GM23338 (cell line): ENCODE measurements at regions not wholly inside any gene's neighbourhood (a gene's known extent, or its start where the extent isn't known, plus 50 kb on each side); places are given as distances from the start of the nearest gene placed in this dataset.

Source experiments
- ATAC-seq: fragments of 200-7000 bp; cut with Tn5 transposase; 3 replicates; pipeline ENCODE4 v1.9.1; 2020
- DNase-seq: peaks from one replicate; pipeline ENCODE4 v3.0.0-alpha.2; 2015; ENCODE audit warnings: low spot score
- H2AFZ ChIP-seq: fragments of 200-600 bp; sonication (generic); 2 replicates; pipeline ENCODE4 v1.8.0; 2016; ENCODE audit warnings: antibody characterized with exemption, mild to moderate bottlenecking, moderate library complexity
- H3F3A ChIP-seq: fragments of 200-600 bp; sonication (generic); replicated peaks from 2 replicates; pipeline ENCODE4 v1.8.0; 2017; ENCODE audit warnings: antibody characterized with exemption, mixed run types, low read depth
- H3K27ac ChIP-seq: fragments of 200-600 bp; sonication (generic); 2 replicates; pipeline ENCODE4 v1.6.1; 2016; ENCODE audit warnings: low read depth
- H3K27me3 ChIP-seq: fragments of 200-600 bp; sonication (generic); 2 replicates; pipeline ENCODE4 v1.8.0; 2016; ENCODE audit warnings: mild to moderate bottlenecking, mixed run types, moderate library complexity; ENCODE audit not compliant: insufficient read depth
- H3K36me3 ChIP-seq: fragments of 200-600 bp; sonication (generic); 2 replicates; pipeline ENCODE4 v1.8.0; 2016; ENCODE audit warnings: mild to moderate bottlenecking; ENCODE audit not compliant: insufficient read depth
- H3K4me1 ChIP-seq: fragments of 200-600 bp; sonication (generic); 2 replicates; pipeline ENCODE4 v1.8.0; 2016; ENCODE audit warnings: mild to moderate bottlenecking, moderate library complexity; ENCODE audit not compliant: insufficient read depth
- H3K4me2 ChIP-seq: fragments of 200-600 bp; sonication (generic); 2 replicates; pipeline ENCODE4 v1.7.1; 2017; ENCODE audit warnings: mixed run types
- H3K4me3 ChIP-seq: fragments of 200-600 bp; sonication (generic); 2 replicates; pipeline ENCODE4 v1.6.1; 2016; ENCODE audit warnings: mixed run types
- H3K79me2 ChIP-seq: fragments of 200-600 bp; sonication (generic); replicated peaks from 2 replicates; pipeline ENCODE4 v1.8.0; 2017; ENCODE audit warnings: mild to moderate bottlenecking; ENCODE audit not compliant: insufficient read depth
- H3K9me2 ChIP-seq: fragments of 200-600 bp; sonication (generic); 2 replicates; pipeline ENCODE4 v1.8.0; 2017; ENCODE audit not compliant: insufficient read depth
- H4K20me1 ChIP-seq: fragments of 200-600 bp; sonication (generic); replicated peaks from 2 replicates; pipeline ENCODE4 v1.8.0; 2017; ENCODE audit warnings: mild to moderate bottlenecking; ENCODE audit not compliant: insufficient read depth
- H3K27ac Mint-ChIP-seq: 2 replicates; pipeline ENCODE4 v1.8.0; 2020; ENCODE audit warnings: inconsistent platforms, mild to moderate bottlenecking, moderate library complexity, mixed read lengths
- H3K27me3 Mint-ChIP-seq: 3 replicates; pipeline ENCODE4 v1.8.0; 2022; ENCODE audit warnings: low read depth, mild to moderate bottlenecking, moderate library complexity, mixed read lengths, inconsistent platforms; ENCODE audit not compliant: insufficient read depth, poor library complexity
- H3K36me3 Mint-ChIP-seq: 3 replicates; pipeline ENCODE4 v1.8.0; 2021; ENCODE audit warnings: low read depth, mild to moderate bottlenecking, inconsistent platforms, moderate library complexity, mixed read lengths
- H3K4me1 Mint-ChIP-seq: 3 replicates; pipeline ENCODE4 v1.8.0; 2020; ENCODE audit warnings: mild to moderate bottlenecking, inconsistent platforms, mixed read lengths
- H3K4me3 Mint-ChIP-seq: 3 replicates; pipeline ENCODE4 v1.8.0; 2021; ENCODE audit warnings: moderate library complexity, mild to moderate bottlenecking, inconsistent platforms, mixed read lengths
- H3K9me3 Mint-ChIP-seq: 3 replicates; pipeline ENCODE4 v1.8.0; 2020; ENCODE audit warnings: moderate library complexity, mild to moderate bottlenecking, inconsistent platforms, mixed read lengths
- CREB1 ChIP-seq: fragments of 250-450 bp; sonication (Bioruptor Pico); IDR thresholded peaks from 2 replicates; pipeline ENCODE4 v1.5.0; 2020; ENCODE audit warnings: low read depth, mild to moderate bottlenecking, moderate library complexity
- EZH2 ChIP-seq: fragments of 200-600 bp; sonication (generic); IDR thresholded peaks from one replicate; pipeline ENCODE4 v1.8.0; 2017; ENCODE audit warnings: antibody characterized with exemption, mild to moderate bottlenecking, low read depth; ENCODE audit not compliant: unreplicated experiment
- EZH2phosphoT487 ChIP-seq: fragments of 200-600 bp; sonication (generic); IDR thresholded peaks from one replicate; pipeline ENCODE4 v1.8.1; 2018; ENCODE audit warnings: antibody characterized with exemption; ENCODE audit not compliant: unreplicated experiment
- JUNB ChIP-seq: IDR thresholded peaks from one replicate; pipeline ENCODE4 v1.6.1; 2016; ENCODE audit warnings: antibody characterized with exemption; ENCODE audit not compliant: unreplicated experiment
- NANOG ChIP-seq: IDR thresholded peaks from 2 replicates; pipeline ENCODE4 v1.6.1; 2016; ENCODE audit warnings: antibody characterized with exemption, borderline replicate concordance
- POLR2AphosphoS5 ChIP-seq: IDR thresholded peaks from 2 replicates; pipeline ENCODE4 v1.6.1; 2016; ENCODE audit warnings: antibody characterized with exemption, low read depth
- ZNF114 ChIP-seq: fragments of 250-450 bp; sonication (Bioruptor Pico); IDR thresholded peaks from 2 replicates; pipeline ENCODE4 v1.5.0; 2020; ENCODE audit warnings: mild to moderate bottlenecking, moderate library complexity
- ZNF331 ChIP-seq: fragments of 250-450 bp; sonication (Bioruptor Pico); IDR thresholded peaks from 2 replicates; pipeline ENCODE4 v1.5.0; 2020; ENCODE audit warnings: low read depth, mild to moderate bottlenecking, moderate library complexity
- ZNF462 ChIP-seq: fragments of 250-450 bp; sonication (Bioruptor Pico); IDR thresholded peaks from 2 replicates; pipeline ENCODE4 v1.5.0; 2020; ENCODE audit warnings: mild to moderate bottlenecking, moderate library complexity
- TF ChIP-seq, protein P1 (sequence below): IDR thresholded peaks from one replicate; pipeline ENCODE4 v1.6.1; 2018; ENCODE audit warnings: antibody characterized with exemption; ENCODE audit not compliant: unreplicated experiment

- H4K20me1 ChIP-seq: no peaks in the 10 kb centered on the region
- no peaks in the 10 kb centered on the region for H3K4me1 ChIP-seq
- H3K4me3 ChIP-seq: no peak overlapping the region
- Mint-ChIP-seq H3K36me3 (no peaks in the 10 kb centered on the region), H3K4me1 (peaks cover 5% of the 10 kb centered on the region; the same call in 1 of the 3 replicates), H3K4me3 (no peak overlapping the region), H3K9me3 (no peaks in the 10 kb centered on the region; the same call in 2 of the 3 replicates), H3K27me3 (peaks cover 7% of the 10 kb centered on the region), H3K27ac (no peak overlapping the region)
- ATAC-seq (no peak), DNase-seq (no peak)
- H3K79me2 ChIP-seq: no peaks in the 10 kb centered on the region
- H3K27ac ChIP-seq: no peak overlapping the region
- H3K27me3 ChIP-seq: no peaks in the 10 kb centered on the region
- no peak overlapping the region for H3K4me2 ChIP-seq
- H2AFZ ChIP-seq: no peak overlapping the region
- H3K36me3 ChIP-seq: no peaks in the 10 kb centered on the region
- no peaks in the 10 kb centered on the region for H3F3A ChIP-seq
- TF ChIP-seq EZH2 (no peak), NANOG (no peak), ZNF114 (CRISPR knock-in tag) (no peak), POLR2AphosphoS5 (no peak), ZNF331 (no peak), CREB1 (no peak)
- TF ChIP-seq, protein P1, sequence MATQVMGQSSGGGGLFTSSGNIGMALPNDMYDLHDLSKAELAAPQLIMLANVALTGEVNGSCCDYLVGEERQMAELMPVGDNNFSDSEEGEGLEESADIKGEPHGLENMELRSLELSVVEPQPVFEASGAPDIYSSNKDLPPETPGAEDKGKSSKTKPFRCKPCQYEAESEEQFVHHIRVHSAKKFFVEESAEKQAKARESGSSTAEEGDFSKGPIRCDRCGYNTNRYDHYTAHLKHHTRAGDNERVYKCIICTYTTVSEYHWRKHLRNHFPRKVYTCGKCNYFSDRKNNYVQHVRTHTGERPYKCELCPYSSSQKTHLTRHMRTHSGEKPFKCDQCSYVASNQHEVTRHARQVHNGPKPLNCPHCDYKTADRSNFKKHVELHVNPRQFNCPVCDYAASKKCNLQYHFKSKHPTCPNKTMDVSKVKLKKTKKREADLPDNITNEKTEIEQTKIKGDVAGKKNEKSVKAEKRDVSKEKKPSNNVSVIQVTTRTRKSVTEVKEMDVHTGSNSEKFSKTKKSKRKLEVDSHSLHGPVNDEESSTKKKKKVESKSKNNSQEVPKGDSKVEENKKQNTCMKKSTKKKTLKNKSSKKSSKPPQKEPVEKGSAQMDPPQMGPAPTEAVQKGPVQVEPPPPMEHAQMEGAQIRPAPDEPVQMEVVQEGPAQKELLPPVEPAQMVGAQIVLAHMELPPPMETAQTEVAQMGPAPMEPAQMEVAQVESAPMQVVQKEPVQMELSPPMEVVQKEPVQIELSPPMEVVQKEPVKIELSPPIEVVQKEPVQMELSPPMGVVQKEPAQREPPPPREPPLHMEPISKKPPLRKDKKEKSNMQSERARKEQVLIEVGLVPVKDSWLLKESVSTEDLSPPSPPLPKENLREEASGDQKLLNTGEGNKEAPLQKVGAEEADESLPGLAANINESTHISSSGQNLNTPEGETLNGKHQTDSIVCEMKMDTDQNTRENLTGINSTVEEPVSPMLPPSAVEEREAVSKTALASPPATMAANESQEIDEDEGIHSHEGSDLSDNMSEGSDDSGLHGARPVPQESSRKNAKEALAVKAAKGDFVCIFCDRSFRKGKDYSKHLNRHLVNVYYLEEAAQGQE: no peak
- H3K9me2 ChIP-seq: no peaks in the 10 kb centered on the region
Observed at GRCh38 chr2:8620611-8621382, 61.1 kb upstream of the ID2 start.

- Mint-ChIP-seq H3K4me3 (no peak overlapping the region), H3K36me3 (no peaks in the 10 kb centered on the region), H3K27ac (no peak overlapping the region), H3K9me3 (no peaks in the 10 kb centered on the region; the same call in 2 of the 3 replicates), H3K4me1 (peaks cover 5% of the 10 kb centered on the region; the same call in 1 of the 3 replicates), H3K27me3 (peaks cover 7% of the 10 kb centered on the region)
- Histone ChIP-seq H2AFZ (no peak overlapping the region), H3K4me1 (no peaks in the 10 kb centered on the region), H3K4me2 (no peak overlapping the region), H3K36me3 (no peaks in the 10 kb centered on the region), H3K4me3 (no peak overlapping the region), H4K20me1 (no peaks in the 10 kb centered on the region), H3K9me2 (no peaks in the 10 kb centered on the region), H3F3A (no peaks in the 10 kb centered on the region), H3K79me2 (no peaks in the 10 kb centered on the region), H3K27ac (no peak overlapping the region), H3K27me3 (no peaks in the 10 kb centered on the region)
- DNase-seq: no peak
- ATAC-seq: no peak
- TF ChIP-seq EZH2phosphoT487 (no peak), NANOG (no peak), JUNB (no peak), POLR2AphosphoS5 (no peak), ZNF462 (no peak), ZNF331 (no peak), CREB1 (no peak), ZNF114 (CRISPR knock-in tag) (no peak)
Observed at GRCh38 chr2:8622199-8622911, 59.5 kb upstream of the ID2 start.
